ENCODE measurements at regions not wholly inside any gene's neighbourhood (a gene's known extent, or its start where the extent isn't known, plus 50 kb on each side); places are given as distances from the start of the nearest gene placed in this dataset.

DNA sequence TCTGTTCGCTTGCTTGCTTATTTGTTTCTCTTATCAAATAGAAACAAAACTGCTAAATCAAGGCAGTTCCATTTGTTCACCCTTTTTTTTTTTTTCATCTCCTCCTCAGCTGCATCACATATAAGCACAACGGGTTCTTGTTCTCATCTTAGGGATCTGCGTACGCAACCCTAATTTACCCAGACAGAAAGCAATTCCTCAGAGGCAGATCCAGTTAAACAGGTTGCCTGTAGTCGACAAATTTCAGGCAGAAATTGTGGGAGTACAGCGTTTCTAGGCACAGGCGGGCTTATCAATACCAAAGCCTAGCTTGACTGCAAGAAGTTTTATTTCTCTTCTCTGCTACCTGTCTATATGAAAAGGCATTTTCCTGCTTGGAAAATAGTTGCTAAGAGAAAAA lies 565.4 kb downstream of the NXPH1 start:
- peaks cover 9% of the 10 kb centered on the region for H3K9me3 ChIP-seq
- intact Hi-C loops (cut with DNase I, micrococcal nuclease), result no loop called here
- no peak for DNase-seq
- TF ChIP-seq, protein P1, sequence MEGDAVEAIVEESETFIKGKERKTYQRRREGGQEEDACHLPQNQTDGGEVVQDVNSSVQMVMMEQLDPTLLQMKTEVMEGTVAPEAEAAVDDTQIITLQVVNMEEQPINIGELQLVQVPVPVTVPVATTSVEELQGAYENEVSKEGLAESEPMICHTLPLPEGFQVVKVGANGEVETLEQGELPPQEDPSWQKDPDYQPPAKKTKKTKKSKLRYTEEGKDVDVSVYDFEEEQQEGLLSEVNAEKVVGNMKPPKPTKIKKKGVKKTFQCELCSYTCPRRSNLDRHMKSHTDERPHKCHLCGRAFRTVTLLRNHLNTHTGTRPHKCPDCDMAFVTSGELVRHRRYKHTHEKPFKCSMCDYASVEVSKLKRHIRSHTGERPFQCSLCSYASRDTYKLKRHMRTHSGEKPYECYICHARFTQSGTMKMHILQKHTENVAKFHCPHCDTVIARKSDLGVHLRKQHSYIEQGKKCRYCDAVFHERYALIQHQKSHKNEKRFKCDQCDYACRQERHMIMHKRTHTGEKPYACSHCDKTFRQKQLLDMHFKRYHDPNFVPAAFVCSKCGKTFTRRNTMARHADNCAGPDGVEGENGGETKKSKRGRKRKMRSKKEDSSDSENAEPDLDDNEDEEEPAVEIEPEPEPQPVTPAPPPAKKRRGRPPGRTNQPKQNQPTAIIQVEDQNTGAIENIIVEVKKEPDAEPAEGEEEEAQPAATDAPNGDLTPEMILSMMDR (IDR thresholded peaks at IDR 0.05), result no peak
- ATAC-seq, result no peak
- H3K36me3 ChIP-seq (ENCODE audit: low read depth), result no peaks in the 10 kb centered on the region
- no peaks in the 10 kb centered on the region for H3K4me1 ChIP-seq (ENCODE audit: low read depth)
- H3K4me3 ChIP-seq, result no peak overlapping the region

DNA sequence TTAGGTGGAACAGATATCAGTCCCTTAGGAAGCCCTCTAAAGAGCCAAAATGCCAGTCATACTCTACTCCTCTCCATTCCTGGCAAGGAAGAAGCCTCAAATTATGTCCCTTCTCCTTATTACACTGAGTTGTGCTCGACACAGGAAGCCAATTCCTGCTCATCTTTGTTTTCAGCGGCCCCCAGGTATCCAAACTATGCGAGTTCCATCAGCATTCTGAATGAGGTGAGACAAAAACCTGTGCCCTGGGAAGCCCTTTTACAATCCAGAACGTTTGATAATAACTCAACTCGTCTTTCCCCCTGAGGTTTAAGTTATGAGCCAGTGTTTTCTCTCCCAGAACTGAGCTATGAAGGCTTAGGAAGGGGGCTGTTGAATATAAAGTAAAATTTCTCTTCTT lies 580.5 kb downstream of the NXPH1 start:
- intact Hi-C loops (cut with DNase I, micrococcal nuclease), result no loop called here
- Histone ChIP-seq H3K4me3 (no peak overlapping the region), H3K4me1 (ENCODE audit: low read depth) (no peaks in the 10 kb centered on the region), H3K9me3 (peaks cover 33% of the 10 kb centered on the region), H3K36me3 (ENCODE audit: low read depth) (no peaks in the 10 kb centered on the region)
- ATAC-seq (no peak), DNase-seq (no peak)
- TF ChIP-seq, protein P1 (IDR thresholded peaks at IDR 0.05), result no peak

DNA sequence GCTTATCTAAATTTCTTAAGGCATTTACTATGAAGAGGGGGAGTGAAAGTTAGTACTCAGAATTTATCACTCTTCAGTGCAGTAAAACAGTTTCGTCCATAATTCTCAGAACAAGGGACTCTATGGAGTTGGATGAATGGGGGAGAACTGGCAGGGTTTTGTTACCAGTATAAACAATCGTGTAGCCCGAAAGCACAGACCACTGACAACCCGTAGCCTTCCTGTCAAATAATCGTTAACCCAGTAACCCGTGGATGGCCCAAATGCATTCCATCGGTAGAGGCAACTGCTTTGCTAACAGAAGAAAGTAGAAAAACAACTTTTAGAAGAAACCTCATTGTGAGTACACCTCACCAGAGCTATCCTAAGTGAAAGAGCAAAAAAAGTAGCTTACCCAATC lies 583.9 kb downstream of the NXPH1 start:
- DNase-seq (no peak), ATAC-seq (no peak)
- intact Hi-C loops (cut with DNase I, micrococcal nuclease), result no loop called here
- Histone ChIP-seq H3K4me3 (no peak overlapping the region), H3K9me3 (peaks cover 35% of the 10 kb centered on the region), H3K36me3 (ENCODE audit: low read depth) (no peaks in the 10 kb centered on the region), H3K4me1 (ENCODE audit: low read depth) (no peaks in the 10 kb centered on the region)
- TF ChIP-seq, protein P1 (IDR thresholded peaks at IDR 0.05), result no peak

DNA sequence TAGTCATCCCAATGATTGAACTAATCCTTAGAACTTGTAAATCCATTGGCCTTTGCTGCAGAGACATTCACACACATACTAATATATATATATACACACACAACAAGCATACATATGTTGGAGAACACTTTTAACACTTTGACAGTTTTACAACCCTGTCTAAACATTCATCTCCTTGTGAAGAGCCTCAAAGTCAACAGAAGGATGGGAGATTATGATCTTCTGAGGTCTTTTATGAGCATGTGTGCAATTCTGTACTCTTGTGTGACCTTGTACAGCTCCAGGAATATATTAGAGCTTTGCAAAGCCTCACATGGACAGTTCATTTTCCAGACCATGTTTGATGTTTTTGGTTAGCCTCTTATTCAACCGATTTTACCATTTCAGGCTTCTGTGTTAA lies 589.0 kb downstream of the NXPH1 start:
- TF ChIP-seq, protein P1 (IDR thresholded peaks at IDR 0.05), result no peak
- ATAC-seq (no peak), DNase-seq (no peak)
- Histone ChIP-seq H3K4me1 (ENCODE audit: low read depth) (no peaks in the 10 kb centered on the region), H3K4me3 (no peak overlapping the region), H3K9me3 (peaks cover 29% of the 10 kb centered on the region), H3K36me3 (ENCODE audit: low read depth) (no peaks in the 10 kb centered on the region)
- intact Hi-C loops (cut with DNase I, micrococcal nuclease), result no loop called here

DNA sequence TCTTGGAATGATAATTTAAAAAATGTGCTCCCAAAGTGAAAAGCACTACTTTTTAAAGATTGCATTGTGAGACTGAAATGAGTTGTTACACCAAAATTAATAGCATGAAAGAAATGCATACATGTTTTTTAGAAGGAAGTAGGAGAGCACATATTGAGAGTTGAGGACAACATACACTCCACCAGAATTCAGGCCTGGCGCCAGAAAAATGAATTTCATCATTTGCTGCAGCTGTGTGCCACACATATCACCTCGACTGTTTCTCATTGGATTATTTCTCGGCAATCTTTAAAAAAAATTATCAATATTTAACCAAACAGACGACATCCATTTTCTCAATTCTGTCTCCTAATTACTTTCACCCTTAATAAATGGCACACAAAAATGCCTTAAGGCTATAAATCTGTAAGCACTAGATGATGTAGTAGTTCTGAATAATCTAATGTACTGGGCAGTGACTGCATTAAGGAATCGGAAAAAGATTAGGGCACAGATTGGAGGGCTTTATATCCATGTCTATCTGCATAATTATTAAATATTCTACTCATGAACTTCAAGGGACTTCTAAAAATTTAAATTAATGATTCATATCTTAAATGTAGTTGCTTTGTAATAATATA lies 590.4 kb downstream of the NXPH1 start:
- intact Hi-C loops (cut with DNase I, micrococcal nuclease), result no loop called here
- no peak for ATAC-seq
- TF ChIP-seq, protein P1 (IDR thresholded peaks at IDR 0.05), result no peak
- H3K4me1 ChIP-seq (ENCODE audit: low read depth), result no peaks in the 10 kb centered on the region
- H3K4me3 ChIP-seq, result no peak overlapping the region
- DNase-seq, result no peak
- peaks cover 22% of the 10 kb centered on the region for H3K9me3 ChIP-seq
- H3K36me3 ChIP-seq (ENCODE audit: low read depth), result no peaks in the 10 kb centered on the region

DNA sequence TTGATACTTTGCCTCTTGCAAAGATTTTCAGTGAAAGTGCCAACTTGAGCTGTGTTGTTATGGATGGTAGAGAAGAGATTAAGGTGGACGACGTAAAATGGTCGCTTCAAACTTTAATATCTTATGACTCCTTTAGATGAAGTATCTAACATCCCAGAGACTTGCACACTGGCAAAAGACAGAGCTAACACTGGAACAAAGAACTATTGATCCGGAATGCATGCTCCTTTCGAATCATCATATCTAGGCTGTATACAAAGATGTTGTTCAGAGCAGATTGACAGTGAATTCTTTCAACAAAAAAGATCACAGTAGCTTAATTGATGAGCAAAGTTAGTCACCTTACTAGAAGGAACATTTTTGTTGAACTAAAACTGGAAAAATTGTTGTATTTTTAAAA lies 592.7 kb downstream of the NXPH1 start:
- ATAC-seq, result no peak
- no peak overlapping the region for H3K4me3 ChIP-seq
- no peak for DNase-seq
- H3K9me3 ChIP-seq, result peaks cover 20% of the 10 kb centered on the region
- H3K36me3 ChIP-seq (ENCODE audit: low read depth), result no peaks in the 10 kb centered on the region
- TF ChIP-seq, protein P1 (IDR thresholded peaks at IDR 0.05), result no peak
- no peaks in the 10 kb centered on the region for H3K4me1 ChIP-seq (ENCODE audit: low read depth)
- intact Hi-C loops (cut with DNase I, micrococcal nuclease), result no loop called here
